ENCODE measurements at regions not wholly inside any gene's neighbourhood (a gene's known extent, or its start where the extent isn't known, plus 50 kb on each side); places are given as distances from the start of the nearest gene placed in this dataset.
"Not testable (repeated sequence)": the region's sequence is repeated elsewhere in the genome, so short reads cannot be mapped to it uniquely, and the experiment has no call there.

- TF ChIP-seq GATA1 (IDR thresholded peaks at IDR 0.05; ENCODE audit: low read depth, low read length): no peak
- no peak for TF ChIP-seq POLR2A (IDR thresholded peaks at IDR 0.05; ENCODE audit: low read length)
- no peak for DNase-seq
Measured at GRCh38 chr10:118960157-118961090, 69.1 kb upstream of the NANOS1 start.

DNA sequence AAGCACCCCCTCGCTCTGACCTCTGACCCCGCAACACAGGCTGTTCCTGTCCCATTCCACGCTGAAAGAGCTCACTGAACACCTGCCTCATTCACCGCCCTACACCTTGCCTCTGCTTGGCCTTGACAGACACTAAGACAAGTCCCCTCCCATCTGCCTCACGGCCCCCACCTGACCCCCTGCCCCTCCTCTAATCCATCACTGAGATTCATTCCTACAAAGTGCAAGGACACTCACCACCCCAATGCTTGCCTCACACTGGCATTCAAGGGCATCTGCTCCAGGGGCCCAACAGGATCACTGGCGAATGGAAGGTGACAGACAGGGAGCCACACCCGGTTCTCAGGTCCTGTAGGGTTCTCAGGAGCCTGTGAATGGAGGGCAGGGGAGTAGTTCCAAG, 68.1 kb upstream of the NANOS1 start:
- no peak for DNase-seq
- no peak for TF ChIP-seq POLR2A (IDR thresholded peaks at IDR 0.05; ENCODE audit: low read length)
- TF ChIP-seq GATA1 (IDR thresholded peaks at IDR 0.05; ENCODE audit: low read depth, low read length): no peak

DNA sequence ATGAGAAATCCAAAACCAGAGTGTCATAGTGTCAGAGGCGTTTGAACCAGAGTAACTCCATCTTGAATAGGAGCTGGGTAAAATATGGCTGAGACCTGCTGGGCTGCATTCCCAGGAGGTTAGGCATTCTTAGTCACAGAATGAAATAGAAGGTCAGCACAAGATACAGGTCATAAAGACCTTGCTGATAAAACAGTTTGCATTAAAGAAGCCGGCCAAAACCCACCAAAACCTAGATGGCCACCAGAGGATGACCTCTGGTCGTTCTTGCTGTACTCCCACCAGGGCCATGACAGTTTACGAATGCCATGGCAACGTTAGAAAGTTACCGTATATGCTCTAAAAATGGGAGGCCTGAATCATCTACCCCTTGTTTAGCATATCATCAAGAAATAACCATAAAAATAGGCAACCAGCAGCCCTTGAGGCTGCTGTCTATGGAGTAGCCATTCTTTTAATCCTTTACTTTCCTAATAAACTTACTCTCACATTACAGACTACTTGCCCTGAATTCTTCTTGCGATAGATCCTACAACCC, 67.1 kb upstream of the NANOS1 start:
- DNase-seq: not testable (repeated sequence)

DNA sequence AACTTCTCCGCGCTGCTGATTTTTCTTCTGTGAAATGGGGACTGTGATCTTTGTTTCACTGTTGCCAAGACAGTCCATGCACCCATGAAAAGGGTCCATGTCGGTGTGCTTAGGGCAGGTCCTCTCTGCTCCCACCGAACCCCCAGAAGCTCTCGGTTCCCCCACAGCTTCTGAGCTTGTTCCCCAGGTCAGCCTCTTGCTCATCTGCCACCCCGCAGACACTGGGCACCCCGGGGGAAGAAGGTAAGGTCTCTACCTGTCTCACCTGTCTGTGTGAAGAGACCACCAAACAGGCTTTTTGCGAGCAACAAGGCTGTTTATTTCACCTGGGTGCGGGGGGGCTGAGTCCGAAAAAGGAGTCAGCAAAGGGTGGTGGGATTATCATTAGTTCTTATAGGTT, 66.2 kb upstream of the NANOS1 start:
- no peak for DNase-seq
- TF ChIP-seq POLR2A (IDR thresholded peaks at IDR 0.05; ENCODE audit: low read length) (no peak), GATA1 (IDR thresholded peaks at IDR 0.05; ENCODE audit: low read depth, low read length) (no peak)

- TF ChIP-seq GATA1 (IDR thresholded peaks at IDR 0.05; ENCODE audit: low read depth, low read length) (no peak), POLR2A (IDR thresholded peaks at IDR 0.05; ENCODE audit: low read length) (no peak)
- no peak for DNase-seq
Measured at GRCh38 chr10:118963933-118964332, 65.6 kb upstream of the NANOS1 start.

DNA sequence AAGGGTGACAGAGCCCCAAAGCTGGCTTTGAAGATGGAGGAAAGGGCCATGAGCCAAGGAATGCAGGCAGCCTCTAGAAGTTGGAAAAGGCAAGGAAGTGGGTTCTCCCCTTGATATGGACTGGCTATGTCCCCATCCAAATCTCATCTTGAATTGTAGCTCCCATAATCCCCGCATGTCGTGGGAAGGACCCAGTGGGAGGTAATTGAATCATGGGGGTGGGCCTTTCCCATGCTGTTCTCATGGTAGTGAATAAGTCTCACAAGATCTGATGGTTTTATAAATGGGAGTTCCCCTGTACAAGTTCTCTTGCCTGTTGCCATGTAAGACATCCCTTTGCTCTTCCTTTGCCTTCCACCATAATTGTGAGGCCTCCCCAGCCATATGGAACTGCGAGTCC, 65.0 kb upstream of the NANOS1 start:
- DNase-seq: not testable (repeated sequence)

DNA sequence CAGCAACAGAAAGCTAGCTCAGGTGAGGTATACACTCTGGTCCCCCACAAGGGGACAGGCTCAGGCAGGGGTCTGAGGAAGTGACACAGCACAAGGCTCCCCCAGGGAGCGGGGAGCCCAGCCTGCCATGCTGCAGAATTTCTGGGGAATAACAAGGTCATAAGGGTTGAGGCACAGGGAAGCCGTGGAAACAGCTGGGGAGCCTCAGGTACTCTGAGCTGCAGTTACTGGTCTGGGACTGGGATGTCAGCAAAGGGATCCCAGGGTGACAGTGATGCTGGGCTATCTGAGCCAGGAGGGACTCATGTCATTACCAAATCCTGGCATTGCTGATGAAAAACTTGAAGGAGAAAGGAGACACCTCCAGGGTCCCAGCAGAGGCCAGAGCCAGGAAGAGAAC, 64.4 kb upstream of the NANOS1 start:
- DNase-seq: no peak

GRCh38 chr10:118965645-118966044, 63.9 kb upstream of the NANOS1 start:
- no peak for DNase-seq
- TF ChIP-seq GATA1 (IDR thresholded peaks at IDR 0.05; ENCODE audit: low read depth, low read length) (no peak), POLR2A (IDR thresholded peaks at IDR 0.05; ENCODE audit: low read length) (no peak)

More for the DNA sequence above, 64.4 kb upstream of the NANOS1 start:
- TF ChIP-seq GATA1 (IDR thresholded peaks at IDR 0.05; ENCODE audit: low read depth, low read length) (no peak), POLR2A (IDR thresholded peaks at IDR 0.05; ENCODE audit: low read length) (no peak)

GRCh38 chr10:118966076-118966849, 63.3 kb upstream of the NANOS1 start:
- DNase-seq: no peak

GRCh38 chr10:118966850-118967125, 62.7 kb upstream of the NANOS1 start:
- TF ChIP-seq POLR2A (IDR thresholded peaks at IDR 0.05; ENCODE audit: low read length) (no peak), GATA1 (IDR thresholded peaks at IDR 0.05; ENCODE audit: low read depth, low read length) (no peak)

More at GRCh38 chr10:118966076-118966849, 63.3 kb upstream of the NANOS1 start:
- no peak for TF ChIP-seq POLR2A (IDR thresholded peaks at IDR 0.05; ENCODE audit: low read length)
- TF ChIP-seq GATA1 (IDR thresholded peaks at IDR 0.05; ENCODE audit: low read depth, low read length): no peak

GRCh38 chr10:118967160-118967559, 62.4 kb upstream of the NANOS1 start:
- TF ChIP-seq POLR2A (IDR thresholded peaks at IDR 0.05; ENCODE audit: low read length) (no peak), GATA1 (IDR thresholded peaks at IDR 0.05; ENCODE audit: low read depth, low read length) (no peak)

More at GRCh38 chr10:118966850-118967125, 62.7 kb upstream of the NANOS1 start:
- DNase-seq: no peak

DNA sequence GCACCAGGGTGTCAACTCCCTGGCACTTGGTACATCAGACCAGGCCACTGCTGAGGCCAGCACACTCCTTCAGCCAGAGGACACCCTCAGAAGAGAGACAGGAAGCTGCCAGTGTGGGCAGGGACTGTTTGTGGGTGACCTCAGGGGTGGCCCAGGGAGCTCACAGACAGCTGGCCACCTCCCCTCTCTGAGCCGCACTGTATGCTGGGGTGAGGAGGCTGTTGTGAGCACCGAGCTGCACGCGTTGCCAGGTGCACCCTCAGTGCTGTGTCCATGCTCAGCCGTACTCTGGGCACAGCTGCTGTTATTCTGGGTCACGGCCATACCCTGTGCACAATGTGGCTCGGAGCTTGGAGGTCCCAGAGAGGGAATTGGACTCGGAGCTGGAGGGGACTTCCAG, 61.5 kb upstream of the NANOS1 start:
- DNase-seq: no peak
- TF ChIP-seq POLR2A (IDR thresholded peaks at IDR 0.05; ENCODE audit: low read length) (no peak), GATA1 (IDR thresholded peaks at IDR 0.05; ENCODE audit: low read depth, low read length) (no peak)

More at GRCh38 chr10:118967160-118967559, 62.4 kb upstream of the NANOS1 start:
- DNase-seq: no peak

- TF ChIP-seq POLR2A (IDR thresholded peaks at IDR 0.05; ENCODE audit: low read length) (no peak), GATA1 (IDR thresholded peaks at IDR 0.05; ENCODE audit: low read depth, low read length) (no peak)
- DNase-seq: no peak
Measured at GRCh38 chr10:118968482-118968881, 61.0 kb upstream of the NANOS1 start.

GRCh38 chr10:118969014-118969413, 60.5 kb upstream of the NANOS1 start:
- TF ChIP-seq POLR2A (IDR thresholded peaks at IDR 0.05; ENCODE audit: low read length) (no peak), GATA1 (IDR thresholded peaks at IDR 0.05; ENCODE audit: low read depth, low read length) (no peak)
- no peak for DNase-seq

Measured in erythroblast (primary cell).